CD4-positive, alpha-beta T cell treated with Interleukin-15 for 4 hours (primary cell): ENCODE measurements at regions not wholly inside any gene's neighbourhood (a gene's known extent, or its start where the extent isn't known, plus 50 kb on each side); places are given as distances from the start of the nearest gene placed in this dataset.
"Not testable (repeated sequence)": the region's sequence is repeated elsewhere in the genome, so short reads cannot be mapped to it uniquely, and the experiment has no call there.

ENCODE experiments used
- DNase-seq: peaks from one replicate; pipeline ENCODE4 v3.0.0-alpha.2; 2020; ENCODE audit warnings: low spot score

GRCh38 chr13:107819071-107819470, 396.3 kb downstream of the LIG4 start:
- DNase-seq: no peak

- DNase-seq: no peak
Measured at GRCh38 chr13:107817647-107818287, 397.6 kb downstream of the LIG4 start.

- DNase-seq: no peak
Measured at GRCh38 chr13:107812014-107812412, 403.3 kb downstream of the LIG4 start.

DNA sequence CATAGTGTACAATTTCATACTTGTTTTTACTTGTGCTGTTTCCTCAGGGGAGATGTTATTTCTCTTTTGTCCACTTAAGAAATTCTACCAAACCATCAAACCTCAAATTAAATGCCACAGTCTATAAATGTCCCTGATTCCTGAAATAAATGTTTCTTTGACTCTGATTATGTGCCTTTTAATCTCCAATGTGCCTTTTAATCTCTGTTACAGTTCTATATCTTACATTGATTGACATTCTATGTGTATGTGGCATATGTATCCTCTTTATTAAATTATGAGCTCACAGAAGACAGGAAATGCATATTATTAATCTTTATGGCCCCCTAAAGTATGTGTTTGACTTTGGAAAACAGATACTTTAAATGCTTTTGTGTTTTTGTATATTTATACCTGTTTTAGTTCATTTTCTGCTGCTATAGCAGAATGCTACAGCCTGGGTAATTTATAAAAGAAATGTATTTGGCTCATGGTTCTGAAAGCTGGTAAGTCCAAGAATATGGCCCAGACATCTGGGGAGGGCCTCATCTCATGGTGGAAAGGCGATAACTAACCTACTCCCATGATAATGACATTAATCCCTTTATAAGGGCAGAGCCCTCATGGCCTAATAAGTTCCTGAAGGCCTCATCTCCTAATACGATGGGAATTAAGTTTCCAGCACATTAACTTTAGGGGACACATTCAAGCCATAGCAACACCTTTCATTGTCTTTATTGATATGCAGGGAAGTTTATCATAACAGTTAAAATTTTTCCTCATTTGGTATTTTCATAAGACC, 403.9 kb downstream of the LIG4 start:
- no peak for DNase-seq

DNA sequence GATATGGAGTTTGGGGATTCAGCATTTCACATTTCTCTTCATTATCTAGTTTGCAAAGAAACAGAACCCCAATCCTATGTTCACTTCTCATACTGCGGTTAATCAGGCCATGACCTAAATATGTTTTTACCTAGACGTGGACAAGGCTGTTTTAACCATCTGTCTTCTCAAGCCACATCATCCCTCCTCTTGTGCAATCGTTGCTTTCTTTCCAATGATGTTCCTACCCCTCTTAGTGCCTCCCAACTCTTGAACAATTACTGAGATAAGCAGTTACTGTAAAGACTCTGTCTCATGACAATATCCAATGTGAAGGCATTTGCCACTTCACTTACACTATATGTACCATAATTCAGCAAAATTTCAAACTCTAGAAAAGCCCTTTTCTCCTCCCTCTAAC, 406.2 kb downstream of the LIG4 start:
- no peak for DNase-seq

DNA sequence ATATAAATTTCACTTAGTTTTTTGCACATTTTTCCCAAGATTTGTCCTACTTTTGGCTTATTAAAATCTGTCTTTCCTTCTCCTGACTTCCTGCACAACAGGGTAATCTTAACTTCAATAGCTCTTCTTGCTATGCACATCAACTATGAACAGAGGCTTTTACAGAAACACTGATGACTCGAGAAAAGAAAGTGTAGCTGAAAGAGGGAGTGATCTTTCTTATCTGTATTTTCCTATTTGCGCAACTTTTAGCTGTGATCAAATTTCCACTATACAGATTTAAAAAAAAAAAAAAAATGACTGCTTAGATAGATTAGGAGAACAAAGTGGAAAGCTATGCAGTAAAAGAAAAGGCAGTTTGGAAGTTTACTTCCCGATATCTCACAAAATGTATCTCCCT, 406.9 kb downstream of the LIG4 start:
- DNase-seq: no peak

DNA sequence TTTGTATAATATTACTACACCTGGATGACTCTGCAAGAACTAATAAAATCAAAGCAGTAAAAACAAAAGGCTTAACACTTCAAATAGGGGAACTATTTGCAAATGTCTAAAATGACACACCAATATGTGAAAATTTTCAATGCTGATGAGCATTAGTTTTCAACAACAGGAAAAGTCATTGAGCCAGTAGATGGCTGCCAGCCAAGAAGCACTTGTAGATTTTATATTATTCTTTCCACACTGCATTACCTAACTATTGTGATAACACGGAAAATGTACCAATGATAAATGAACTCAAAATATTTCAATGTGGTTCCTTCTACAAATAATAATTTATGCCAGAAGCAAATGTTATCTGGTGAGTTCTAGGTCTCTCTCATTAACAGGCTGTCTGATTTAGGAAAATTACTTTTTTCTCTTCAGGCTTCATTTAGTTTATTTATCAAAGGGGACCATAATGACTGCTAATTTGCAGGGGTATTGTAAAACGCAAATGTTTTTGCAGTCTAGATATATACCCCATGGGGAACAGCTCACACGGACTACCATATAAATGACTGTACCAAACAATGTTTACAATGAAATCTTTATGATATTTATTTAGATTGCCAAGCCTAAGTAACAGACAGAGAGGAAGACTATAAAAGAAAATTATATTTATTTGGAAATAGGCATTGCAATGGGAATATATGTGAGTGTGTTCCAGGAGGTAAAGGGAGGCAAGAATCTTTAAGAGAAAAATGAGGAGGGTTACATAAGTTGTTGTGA, 407.8 kb downstream of the LIG4 start:
- DNase-seq: no peak

DNA sequence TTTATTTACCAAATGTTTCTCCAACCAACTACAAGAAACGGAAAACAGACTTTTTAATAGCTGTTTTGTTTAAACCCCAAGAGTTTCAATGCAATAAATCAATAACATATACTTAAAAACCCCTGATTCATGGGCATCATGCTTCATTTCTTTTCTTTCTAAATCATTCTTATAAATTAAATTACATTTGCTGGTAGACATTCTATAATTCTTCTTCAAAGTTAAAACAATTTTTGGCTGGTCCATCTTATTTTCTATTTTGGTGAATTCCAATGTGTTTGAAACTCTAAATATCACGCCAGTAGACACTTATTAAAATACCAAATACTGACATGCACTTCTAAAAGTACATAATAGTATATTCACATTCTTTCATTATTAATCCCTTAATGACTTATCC, 408.6 kb downstream of the LIG4 start:
- DNase-seq: no peak

- DNase-seq: no peak
Measured at GRCh38 chr13:107803822-107804495, 411.4 kb downstream of the LIG4 start.

DNA sequence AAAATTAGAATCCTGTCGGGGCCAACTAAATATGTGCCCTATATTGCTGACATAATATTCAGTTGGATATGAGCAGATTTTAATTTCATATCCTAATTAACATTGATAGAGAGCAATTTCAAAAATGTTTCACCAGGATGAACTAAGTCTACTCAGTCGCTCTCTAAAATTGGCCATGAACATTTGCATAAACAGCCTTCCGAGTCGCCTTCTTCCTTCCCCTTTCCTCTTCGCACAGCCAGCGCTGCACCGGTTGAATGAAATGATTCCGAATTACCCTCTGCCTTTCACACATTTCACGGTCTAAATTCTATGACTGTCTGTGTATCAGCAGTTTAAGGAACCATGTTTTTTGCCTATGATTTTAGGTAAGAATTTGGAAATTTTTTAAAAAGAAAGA, 413.7 kb downstream of the LIG4 start:
- DNase-seq: no peak

DNA sequence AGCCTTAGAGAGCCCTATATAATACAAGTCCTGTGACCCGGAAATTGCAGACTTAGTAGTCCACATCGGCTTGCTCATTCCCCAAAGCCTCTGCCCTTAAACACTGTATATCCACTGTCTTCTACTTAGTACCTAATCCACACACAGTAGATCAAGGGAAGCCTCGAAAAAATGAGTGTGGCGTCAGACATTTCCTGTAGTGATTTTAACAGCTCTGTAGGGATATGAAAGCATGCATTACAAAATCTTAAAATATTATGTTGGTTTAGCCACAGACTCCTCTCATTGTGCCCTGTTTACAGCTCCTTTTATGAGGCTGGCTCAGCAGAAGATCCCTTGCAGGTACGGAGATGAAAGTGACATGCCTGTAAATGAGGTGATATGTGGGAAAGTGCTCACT, 416.3 kb downstream of the LIG4 start:
- DNase-seq: no peak

DNA sequence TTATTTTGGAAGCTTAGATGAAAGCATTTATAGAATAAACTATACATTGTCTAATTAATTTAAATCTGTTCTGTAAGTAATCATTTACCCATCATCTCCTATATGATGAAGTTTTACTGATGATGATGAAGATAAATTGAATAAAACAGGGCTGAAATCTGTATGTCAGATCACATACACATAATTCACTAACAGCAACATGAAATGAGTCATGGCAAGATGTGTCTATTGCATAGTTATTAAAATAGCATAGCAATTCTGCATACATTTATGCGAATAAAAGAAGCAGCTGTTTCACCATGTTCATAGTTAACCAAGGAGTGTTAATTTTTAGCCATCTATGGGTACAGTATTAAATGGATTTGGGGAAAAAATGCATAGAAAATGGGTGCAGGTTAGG, 424.9 kb downstream of the LIG4 start:
- no peak for DNase-seq

- DNase-seq: no peak
Measured at GRCh38 chr13:107788464-107789165, 426.7 kb downstream of the LIG4 start.

GRCh38 chr13:107782646-107783045, 432.7 kb downstream of the LIG4 start:
- not testable (repeated sequence) for DNase-seq

DNA sequence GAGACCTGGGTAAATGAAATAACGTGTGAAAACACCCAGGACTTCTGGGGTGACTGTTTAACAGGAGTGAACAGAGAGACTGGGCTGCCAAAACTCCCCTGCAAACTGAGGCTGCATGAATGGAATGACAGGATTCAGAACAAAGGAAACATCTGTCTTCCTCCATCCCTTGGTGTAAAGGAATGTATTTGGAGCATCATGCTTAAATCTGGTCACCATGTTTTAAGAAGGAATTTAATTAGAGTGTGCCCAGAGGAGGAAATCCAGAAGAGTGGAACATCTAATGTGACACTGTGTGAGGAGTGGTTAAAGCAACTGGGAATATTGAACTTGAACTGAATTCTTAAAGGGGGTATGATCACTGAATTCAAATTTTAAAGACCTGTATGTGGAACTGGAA, 437.2 kb downstream of the LIG4 start:
- DNase-seq: no peak

DNA sequence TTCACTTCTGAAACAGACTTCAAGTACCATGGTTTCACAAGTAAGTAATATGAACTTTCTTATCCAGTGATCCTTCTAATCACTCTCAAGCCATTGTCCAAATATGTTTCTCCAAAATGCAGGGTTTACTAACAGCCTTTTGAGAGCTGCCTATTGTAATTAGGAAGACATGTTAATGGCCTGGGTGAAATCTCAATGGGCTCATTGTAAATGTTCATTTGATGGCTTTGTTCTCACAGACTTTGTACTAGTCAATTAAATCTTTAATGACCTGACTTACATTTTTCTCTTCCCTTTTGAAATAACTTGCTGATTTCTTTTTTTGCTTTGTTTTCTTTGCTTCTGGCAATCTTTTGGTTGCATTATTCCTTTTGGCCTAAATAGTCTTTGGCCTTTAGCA, 444.8 kb downstream of the LIG4 start:
- no peak for DNase-seq

GRCh38 chr13:107767119-107767518, 448.2 kb downstream of the LIG4 start:
- DNase-seq: no peak

GRCh38 chr13:107765724-107766401, 449.5 kb downstream of the LIG4 start:
- no peak for DNase-seq

DNA sequence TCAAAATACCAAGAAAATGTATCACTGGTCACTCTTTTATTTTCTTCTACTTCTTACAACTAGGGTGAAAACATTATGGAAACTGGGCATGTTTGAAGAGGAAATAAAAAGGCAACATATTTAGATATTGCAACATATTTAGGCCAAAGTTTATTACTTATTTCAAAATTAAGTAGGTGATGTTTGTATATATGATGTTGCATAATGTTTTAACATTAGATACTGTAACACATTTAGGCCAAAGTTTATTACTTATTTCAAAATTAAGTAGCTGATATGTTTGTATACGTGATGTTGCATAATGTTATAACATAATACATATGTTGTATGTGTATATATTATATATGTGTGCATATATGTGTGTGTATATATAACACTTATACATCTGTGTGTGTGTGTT, 451.3 kb downstream of the LIG4 start:
- DNase-seq: no peak

DNA sequence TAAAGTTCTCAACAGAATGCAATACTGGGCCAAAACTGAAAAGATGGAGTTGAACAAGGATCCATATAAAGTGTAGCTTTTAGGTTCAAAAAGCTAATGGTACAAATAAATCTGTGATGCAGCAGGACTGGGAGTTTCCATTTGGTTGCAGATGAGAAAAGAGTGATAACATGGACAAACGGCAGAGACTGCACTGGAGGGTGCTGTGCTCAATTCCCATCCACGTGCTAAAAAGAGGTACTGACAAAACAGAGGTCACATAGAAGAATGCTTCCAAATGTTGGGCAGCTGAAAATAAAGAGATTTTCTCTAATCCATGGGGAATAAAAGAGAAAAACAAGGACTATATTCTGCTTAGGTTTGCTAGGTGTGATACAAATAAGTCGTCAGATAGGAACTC, 461.6 kb downstream of the LIG4 start:
- DNase-seq: no peak

GRCh38 chr13:107753291-107753690, 462.0 kb downstream of the LIG4 start:
- no peak for DNase-seq
